ENCODE measurements at regions not wholly inside any gene's neighbourhood (a gene's known extent, or its start where the extent isn't known, plus 50 kb on each side); places are given as distances from the start of the nearest gene placed in this dataset.

- TF ChIP-seq EP300 (IDR thresholded peaks at IDR 0.05) (no peak), CTCF (IDR thresholded peaks at IDR 0.05) (no peak), POLR2AphosphoS5 (IDR thresholded peaks at IDR 0.05) (no peak)
These were observed 204.9 kb downstream of the MAD2L1 start for GRCh38 chr4:119861731-119862130.

Data from gastroesophageal sphincter (tissue), 3 donors.